ENCODE measurements at regions not wholly inside any gene's neighbourhood (a gene's known extent, or its start where the extent isn't known, plus 50 kb on each side); places are given as distances from the start of the nearest gene placed in this dataset.
A peak's percentile ranks its signal among the peaks of the same experiment; 100 is the strongest.

DNA sequence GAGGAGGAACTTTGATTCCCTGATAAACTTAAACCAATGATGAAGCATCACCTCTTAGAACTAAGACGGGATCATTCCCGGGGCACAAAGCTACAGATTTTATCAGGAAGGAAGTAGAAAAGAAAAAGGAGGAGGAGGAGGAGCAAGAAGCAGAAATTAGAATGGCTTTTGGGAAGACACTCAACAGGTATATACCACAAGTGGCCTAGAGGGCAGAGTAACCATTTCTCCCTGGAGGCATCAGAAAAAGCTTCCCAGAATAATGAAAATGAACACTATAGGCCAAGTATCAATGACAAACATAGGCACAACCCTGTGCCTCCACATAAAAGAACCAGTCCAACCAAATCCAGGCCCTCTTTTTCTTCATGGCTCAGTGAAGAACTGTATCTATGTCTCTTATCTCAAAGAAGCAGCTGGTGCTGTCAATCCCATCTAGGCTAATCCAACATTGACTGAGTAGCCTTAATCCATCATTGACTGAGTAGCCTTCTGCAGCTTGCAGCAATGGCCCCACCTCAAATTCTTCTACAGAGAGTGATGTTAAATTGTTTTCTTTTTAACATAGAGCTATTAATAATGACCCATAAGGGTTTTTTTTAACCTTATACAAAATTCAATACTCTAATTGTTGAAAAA is 178.8 kb upstream of the KIF2A start:
- no peak for DNase-seq

DNA sequence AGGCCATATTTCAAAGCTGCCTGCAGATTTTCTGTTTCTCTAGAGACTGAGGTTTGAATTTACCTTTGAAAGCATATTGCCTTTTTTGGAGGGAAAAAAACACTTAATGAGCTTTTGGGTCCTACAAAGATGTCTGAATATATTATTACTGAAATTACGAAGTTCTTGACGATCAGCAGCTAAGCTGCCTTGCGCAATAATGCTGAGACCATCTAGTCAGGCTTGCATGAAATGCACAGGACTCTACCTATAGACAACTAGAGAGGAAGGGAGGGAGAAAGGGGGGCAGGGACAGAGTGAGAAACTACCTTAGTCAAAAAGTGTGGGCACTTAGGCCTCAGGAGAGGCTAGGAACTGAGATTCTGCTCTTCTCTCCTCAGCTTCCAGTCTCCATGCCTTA is 175.9 kb upstream of the KIF2A start:
- no peak for DNase-seq

DNA sequence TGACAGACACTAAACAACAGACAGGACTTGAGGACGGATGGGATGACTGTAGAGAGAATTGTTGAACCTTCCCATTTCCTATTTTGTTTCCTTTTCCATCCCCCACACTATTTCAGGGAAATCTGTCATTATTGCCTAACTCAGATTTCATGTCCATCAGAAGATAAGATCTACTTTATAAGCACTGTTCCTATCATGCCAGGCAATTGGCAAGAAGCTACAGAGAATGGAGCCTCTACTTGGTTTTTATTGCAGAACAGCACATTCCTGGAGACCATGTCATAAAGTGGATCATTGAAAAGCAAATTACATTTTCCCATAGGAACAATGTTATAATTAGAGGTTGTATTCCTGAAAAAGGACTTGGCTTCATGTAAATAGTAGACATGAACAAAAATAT is 173.7 kb upstream of the KIF2A start:
- DNase-seq, result no peak

DNA sequence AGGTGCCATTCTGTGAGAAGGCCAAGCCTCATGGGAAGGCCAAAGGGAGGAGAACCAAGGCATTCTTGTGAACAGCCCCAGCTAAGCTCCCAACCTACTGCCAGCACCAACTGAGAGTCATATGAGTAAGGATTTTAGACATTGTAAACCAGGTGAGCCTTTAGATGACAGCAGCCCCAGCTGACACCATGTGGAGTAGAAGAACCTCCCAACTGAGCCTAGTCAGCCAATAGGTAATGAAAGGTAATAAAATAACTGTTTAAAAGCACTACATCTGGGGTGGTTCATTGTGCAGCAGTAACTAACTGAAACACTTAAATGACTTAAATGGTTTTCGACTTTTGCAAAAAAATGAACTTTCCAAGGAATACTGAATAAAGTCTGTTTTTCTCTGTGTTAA is 172.6 kb upstream of the KIF2A start:
- DNase-seq, result no peak

DNA sequence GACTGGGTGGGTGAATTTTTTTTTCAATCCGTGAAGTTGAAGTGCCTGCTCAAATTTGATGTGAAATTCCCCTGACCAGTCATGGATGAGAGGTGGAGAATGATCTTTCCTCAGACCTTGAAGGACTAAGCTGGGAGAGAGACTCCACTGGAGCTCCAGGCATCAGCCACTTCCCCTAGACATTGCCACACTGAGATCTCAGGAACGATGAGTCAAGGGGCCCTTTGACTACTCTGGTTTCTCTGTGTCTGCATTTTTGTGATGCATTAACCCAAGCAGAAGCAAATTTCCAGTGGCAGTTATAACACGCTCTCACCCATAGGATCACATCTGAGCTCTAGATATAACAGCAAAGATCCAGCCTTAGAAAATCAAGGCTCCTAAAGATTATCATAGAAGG is 171.2 kb upstream of the KIF2A start:
- peak in 1 of 2 donors; percentile 9 for DNase-seq

DNA sequence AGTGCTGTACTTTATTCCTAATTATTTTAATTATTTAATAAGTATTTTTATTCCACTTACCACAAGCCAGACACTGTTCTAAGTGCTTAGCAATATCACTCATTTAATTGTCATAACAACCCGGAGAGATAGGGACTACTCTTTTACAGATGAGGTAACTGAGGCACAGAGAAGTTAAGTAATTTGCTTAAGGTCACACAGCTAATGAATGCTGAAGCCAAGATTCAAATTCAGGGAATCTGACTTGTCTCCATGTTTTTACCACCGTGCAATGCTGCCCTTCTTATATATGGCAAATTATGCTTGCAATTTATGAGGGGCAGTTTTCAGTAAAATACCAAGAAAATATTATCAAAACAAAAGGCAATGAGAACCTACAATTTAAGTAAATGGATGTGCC is 168.4 kb upstream of the KIF2A start:
- no peak for DNase-seq

DNA sequence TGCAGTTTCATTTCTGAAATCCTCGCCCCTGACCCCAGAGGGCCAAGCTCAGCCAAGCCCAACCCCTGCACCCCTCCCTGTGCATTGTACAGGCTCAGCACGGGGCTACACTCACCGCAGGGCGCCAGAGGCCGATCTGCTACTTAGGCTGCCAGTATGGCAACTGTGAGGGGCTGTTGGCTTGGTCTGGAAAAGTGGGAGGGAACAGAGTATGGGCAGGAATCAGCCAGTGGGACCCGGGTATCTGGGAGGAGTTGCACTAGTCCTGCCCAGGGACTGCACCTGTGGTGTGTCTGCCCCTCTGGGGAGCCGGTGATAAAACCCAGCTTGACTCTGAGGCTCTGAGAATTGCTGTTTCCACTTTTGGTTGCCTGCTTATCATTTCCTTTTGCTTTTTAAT is 167.4 kb upstream of the KIF2A start:
- no peak for DNase-seq

DNA sequence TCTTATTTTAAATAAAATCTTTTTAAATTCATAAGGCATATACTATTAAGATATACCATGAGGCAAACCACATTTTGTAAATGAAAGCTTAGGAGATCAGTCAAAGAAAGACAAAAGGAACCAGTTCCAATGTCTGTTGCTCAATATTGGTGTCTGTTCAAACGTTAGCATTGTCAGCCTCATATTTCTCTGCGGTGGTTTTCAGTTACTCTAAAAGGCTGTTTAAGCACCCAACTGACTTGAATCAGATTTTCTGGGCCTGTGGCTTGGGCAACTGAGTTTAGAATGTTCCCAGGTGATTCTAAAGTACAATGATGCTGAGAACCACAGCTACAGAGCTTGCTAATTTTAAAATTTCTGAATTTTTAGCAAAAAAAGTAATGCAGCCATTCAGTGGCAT is 166.3 kb upstream of the KIF2A start:
- DNase-seq, result no peak

DNA sequence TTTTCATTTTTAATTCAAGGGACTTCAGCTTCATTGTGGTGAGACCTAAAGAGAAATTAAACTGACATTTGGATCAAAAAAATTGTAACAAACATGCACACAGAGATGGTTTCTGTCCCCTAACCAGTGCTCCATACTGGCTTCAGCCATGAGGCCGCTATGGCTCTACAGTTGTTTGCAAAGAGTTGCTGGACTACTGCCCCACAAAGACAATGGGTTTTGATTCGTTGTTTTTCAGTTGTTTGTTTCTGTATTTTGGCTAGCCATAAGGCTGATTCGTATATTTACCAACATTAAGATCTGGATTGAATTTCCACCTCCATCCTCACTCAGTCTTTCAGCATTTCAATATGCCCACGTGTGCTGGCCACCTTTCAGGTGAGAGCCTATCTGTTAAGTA is 163.7 kb upstream of the KIF2A start:
- no peak for DNase-seq

DNA sequence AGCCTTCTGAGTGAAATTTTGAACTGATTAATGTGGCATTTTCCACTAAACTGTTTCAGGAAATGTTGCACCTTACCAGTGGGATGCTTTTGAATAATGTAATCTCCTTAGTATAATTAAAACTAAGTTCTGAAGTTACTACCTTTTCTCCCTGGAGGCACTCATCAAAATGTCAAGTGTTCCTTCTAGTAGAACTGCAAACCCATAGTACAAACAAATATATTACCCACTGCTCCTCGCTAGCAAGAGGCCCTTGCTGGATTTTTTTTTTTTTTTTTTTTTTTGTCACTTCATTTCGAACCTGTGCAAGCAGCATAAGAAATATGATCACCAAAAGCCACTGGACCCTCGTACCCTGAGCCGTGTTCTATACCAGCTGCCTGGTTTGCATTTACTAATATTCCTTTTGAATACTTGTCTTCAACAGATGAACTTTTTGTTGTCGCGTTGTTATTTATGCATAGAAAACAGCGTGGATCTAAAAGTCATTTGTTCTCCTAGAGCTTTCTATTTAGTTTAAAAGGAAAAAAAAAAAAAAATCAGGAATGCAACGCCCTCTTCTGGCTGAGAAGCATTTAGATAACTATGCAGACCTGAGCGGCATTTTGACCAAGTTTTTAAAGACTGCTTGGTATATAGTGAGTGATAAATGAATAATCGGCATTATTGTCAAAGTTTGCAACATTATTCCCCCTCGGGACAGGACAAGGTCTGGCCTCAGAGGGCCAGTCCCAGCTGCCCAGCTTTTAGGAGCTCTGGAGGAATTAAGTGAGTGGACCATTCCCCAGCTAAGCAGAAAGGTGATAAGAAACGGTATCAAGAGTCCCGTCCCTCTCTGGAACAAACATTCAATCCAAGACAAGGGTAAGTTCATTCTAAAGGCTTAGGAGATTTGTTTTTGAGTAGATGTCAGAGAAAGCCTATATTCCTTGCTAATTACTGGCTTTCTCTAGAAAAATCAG is 162.5 kb upstream of the KIF2A start:
- DNase-seq, result peak in 1 of 2 donors; percentile 13

DNA sequence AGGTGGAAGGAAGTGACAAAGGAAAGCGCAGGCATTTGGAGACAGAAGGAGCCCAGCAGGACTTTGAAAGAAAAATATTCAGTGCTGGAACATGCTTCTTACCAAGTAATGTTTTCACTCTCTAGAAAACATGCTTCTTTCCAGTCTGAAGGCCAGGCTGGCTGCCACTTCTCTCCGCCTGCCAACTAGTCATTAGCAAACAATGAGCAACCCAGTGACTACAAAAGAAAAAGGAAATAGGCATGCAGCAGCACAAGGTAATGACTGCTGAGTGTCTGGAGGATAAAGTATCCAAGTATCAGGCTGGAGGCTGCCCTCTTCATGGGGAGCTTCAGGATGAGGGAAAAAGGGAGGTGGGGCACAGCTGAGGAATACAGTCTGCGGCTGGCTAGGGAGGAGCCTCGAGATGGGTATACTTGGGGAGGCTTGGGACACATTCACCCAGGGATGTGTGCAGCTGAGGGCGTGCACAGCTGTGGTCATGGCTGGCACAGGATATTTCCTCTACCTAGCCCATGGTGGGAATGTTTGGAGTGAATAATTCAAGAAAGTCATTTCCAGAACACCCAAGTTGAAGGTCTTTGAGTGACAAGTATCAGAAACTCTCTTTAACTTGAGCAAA is 161.5 kb upstream of the KIF2A start:
- DNase-seq, result no peak

DNA sequence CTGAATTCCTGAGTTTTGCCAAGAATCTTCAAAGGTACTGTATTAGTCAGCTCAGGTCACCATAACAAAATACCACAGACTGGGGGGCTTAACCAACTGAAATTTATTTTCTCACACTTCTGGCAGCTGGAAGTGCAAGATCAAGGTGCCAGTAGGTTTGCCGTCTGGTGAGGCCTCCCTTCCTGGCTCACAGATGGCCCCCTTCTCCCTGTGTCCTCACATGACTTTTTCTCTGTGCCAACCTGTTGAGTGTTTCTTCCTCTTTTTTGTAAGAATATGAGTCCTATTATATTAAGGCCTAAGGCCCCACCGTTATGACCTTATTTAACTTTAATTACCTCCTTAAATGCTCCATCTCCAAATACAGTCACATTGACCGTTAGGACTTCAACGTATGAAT is 156.1 kb upstream of the KIF2A start:
- DNase-seq, result no peak

DNA sequence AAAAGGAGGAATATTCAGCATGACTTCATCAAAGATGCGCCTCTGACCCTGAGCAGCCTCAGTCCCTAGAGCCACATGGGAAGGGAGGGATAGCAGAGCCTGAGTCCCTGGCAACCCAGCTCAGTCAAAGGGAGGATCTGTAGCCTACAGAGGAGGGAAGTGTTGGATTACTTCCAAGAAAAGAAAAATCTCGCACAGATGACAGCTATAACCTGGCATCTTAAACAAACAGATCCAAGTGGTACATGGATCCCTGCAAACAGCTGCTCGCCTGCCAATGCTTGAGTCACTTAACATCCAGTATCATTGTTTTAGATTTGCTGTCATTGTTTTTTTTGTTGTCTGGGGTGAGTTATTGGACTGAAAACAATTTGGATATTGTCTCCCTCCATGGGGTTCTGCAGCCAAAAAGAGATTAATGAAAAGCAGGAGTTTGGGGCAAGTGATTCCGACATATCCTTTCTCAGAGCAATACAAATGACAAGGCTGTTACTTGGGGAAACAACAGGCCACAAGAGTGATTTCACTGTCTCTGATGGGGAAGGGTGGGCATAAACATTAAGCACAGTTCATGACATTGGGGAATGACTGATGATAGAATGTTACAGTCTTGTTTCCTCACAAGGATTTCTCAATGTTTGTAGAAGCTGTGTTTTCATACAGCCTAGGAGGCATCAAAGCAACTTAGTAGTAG is 153.5 kb upstream of the KIF2A start:
- DNase-seq, result no peak

DNA sequence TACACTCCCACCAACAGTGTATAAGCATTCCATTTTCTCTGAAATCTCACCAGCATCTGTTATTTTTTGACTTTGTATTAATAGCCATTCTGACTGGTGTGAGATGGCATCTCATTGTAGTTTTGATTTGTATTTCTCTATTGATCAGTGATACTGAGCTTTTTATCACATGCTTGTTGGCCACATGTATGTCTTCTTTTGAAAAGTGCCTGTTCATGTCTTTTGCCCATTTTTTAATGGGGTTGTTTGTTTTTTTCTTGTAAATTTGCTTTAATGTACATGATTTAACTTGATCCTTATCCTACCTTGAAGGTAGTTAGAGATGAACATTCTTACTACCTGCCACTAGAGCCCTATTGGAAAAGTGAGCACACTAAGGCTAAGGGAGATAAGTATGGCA is 151.2 kb upstream of the KIF2A start:
- no peak for DNase-seq

DNA sequence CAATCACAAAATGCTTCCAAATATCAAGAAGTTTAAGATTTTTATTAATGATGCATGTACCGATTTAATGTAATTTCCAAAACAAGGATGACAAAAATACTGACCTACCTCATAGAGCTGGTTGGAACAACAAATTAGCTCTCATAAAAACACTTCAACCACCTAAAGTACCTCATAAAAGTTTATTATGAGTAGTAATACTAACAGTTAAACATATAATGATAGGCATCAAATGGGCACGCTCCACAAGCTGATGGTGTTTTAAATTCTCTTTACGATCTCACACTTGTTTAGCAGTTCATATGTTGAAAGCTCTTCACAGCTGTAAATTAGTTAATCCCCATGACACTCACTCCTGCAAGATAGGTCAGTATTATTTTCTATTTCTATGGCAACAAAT is 150.0 kb upstream of the KIF2A start:
- no peak for DNase-seq

DNA sequence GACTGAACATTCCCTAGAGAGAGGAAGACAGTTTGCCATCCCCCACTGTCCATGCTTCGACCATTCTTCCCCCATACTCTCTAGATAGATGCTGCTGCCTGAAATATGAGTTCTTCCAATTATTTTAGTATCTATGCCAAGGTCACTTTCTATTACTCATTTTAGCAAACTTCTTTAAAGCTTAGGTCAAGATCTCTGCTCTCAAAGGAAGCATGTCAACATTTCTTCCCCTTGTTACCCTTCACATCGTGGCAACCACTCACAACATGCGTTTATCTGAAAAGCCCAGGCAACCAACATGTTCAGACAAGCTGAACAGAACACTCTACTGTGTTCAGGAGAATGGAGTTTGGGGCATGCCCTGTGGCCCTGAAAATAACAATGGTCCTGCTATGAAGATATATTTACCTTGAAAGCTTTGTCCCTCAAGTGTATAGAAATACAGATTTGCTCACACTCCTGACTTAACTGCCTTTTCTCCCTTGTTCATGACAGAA is 138.4 kb upstream of the KIF2A start:
- no peak for DNase-seq

DNA sequence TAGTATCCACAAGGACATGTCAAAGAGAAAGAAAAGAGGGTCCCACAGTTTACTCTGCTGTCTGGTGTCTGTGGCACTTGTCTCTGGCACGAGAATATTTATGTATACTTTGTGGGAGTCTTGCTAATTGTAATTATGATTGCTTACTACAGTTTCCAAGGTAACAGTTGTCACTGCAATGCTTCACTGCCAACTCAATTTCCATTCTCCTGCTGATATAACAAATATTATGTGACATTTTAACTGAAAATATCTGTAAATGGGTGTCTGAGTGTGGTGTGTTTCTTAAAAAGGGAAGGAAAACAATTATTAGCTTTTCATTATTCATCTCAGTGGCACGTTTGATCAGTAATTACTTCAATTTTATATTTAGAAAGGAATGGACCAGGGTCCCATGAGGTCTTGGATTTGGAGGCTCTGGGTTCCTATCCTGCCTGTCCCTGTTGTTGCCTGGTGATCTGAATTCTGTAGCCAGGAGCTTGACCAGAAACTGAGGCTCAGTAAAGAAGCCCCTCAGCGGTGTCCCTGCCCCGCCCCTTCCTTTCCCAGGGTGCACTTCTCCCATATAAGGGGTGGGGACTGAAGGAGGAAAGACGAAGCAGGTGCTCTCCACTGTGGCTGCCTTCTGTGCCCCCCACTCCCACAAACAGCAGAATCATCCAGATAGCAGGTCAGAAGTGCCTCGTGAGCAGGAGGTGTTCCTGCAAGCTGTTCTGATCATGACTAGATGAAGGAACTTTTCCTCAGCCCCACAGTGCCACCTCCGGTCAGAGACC is 137.3 kb upstream of the KIF2A start:
- DNase-seq, result no peak

DNA sequence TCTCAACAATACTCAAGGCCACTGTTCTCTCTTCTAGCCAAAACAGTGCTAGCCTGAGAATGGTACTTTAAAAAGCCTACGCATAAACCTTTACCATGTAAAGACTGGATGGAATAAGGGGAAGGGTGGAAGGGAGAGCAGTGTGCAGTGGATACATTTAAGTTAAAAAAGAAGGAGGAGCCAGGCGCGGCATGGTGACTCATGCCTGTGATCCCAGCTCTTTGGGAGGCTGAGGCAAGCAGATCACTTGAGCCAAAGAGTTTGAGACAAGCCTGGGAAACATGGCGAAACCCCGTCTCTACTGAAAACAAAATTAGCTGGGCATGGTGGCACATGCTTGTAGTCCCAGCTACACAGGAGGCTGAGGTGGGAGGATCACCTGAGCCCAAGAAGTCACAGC is 127.7 kb upstream of the KIF2A start:
- DNase-seq, result no peak

DNA sequence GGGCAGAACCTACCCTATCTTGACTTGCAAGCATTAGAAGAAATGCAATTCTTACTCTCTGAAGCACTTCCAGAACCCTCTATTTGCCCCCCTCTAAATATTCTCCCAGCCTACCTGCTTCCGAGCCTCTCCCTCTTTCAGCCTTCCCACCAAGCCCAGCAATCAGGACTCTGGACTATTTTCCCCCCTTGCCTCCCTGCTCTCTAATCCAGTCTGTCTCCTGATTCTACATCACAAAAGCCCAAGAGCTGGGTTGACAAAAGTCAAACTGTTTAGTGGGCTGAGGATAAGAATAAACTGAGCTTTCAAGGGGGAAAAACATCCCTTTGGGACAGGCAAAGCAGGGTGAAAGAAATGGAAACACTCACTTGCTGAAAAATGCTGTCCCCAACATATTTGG is 123.2 kb upstream of the KIF2A start:
- no peak for DNase-seq

DNA sequence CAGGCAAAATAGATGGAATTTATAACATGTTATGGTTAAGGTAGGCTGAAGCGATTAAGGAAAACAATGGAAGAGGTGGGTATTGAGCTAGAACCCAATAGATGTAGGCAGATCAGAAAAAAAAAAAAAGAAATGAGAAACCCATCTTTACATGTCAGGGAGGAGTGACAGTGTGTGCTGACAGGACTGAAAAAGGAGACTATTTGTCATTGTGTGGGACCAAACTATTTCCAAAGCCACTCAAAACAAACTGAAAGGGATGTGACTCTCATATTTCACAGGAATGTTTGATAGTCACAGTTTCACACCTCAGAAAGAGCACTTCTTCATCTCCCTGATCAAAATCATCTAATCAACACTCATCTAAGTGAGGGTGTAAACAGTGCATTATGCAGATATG is 122.3 kb upstream of the KIF2A start:
- DNase-seq, result no peak

DNA sequence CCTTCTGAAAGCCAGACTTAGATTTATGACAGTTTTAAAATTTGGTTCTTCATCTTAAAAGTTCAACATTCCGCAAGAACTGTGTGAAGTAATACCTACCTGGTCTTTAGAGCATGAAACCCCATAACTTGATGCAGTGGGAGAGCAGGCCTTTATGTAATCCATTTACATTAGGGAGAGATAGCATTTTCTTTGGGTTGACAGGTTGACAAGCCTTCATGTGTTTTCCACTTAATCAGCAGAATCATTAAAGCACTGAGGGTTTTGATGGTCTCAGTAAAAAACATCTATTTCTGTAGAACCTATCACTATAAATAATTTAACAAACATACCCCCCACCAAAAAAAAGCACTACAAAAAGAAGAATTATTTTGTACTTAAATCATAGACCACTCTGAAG is 121.6 kb upstream of the KIF2A start:
- no peak for DNase-seq

DNA sequence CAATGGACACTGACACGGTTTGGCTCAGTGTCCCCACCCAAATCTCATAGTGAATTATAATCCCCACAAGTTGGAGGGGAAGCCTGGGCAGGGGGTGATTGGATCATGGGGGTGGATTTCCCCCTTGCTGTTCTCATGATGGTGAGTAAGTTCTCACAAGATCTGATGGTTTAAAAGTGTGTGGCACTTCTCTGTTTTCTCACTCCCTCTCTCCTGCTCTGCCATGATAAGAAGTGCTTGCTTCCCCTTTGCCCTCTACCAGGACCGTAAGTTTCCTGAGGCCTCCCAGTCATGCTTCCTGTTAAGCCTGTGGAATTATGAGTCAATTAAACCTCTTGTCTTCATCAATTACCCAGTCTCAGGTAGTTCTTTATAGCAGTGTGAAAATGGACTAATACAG is 115.8 kb upstream of the KIF2A start:
- DNase-seq, result no peak
